Left lung (tissue), 4 donors: ENCODE measurements at regions not wholly inside any gene's neighbourhood (a gene's known extent, or its start where the extent isn't known, plus 50 kb on each side); places are given as distances from the start of the nearest gene placed in this dataset.
A peak's percentile ranks its signal among the peaks of the same experiment; 100 is the strongest.
"Not testable (repeated sequence)": the region's sequence is repeated elsewhere in the genome, so short reads cannot be mapped to it uniquely, and the experiment has no call there.

Experiments used
- ATAC-seq: fragments of 200-7000 bp; cut with Tn5 transposase; one replicate; pipeline ENCODE4 v1.9.1; 2020; ENCODE audit warnings: moderate library complexity
- DNase-seq, 4 donors: peaks; one replicate each; pipeline ENCODE4 v3.0.0-alpha.2; 2013 to 2020
- H3K27ac ChIP-seq, 2 donors: fragments of 200-600 bp; sonication (generic) in 1 of 2; one replicate each; pipeline versions ENCODE4 v1.5.0 to v1.8.0; 2020 to 2021
- H3K27me3 ChIP-seq, 2 donors: fragments of 200-600 bp; sonication (generic) in 1 of 2; one replicate each; pipeline versions ENCODE4 v1.5.0 to v1.8.0; 2020 to 2021
- H3K36me3 ChIP-seq, 2 donors: fragments of 200-600 bp; sonication (generic) in 1 of 2; one replicate each; pipeline versions ENCODE4 v1.5.0 to v1.8.0; 2020 to 2021
- H3K4me1 ChIP-seq, 2 donors: fragments of 200-600 bp; one replicate each; pipeline ENCODE4 v1.8.0; 2021
- H3K4me3 ChIP-seq, 2 donors: fragments of 200-600 bp; sonication (generic) in 1 of 2; one replicate each; pipeline versions ENCODE4 v1.5.0 to v1.8.0; 2020 to 2021; ENCODE audit warnings: mild to moderate bottlenecking in 1 of 2
- H3K9me3 ChIP-seq, 2 donors: fragments of 200-600 bp; sonication (generic) in 1 of 2; one replicate each; pipeline versions ENCODE4 v1.5.0 to v1.8.0; 2020 to 2021
- intact Hi-C, 2 donors: fragments of 100-400 bp; cut with DNase I; formaldehyde crosslinking; loops; one replicate each; pipeline versions ENCODE4 v1.11.2 to v1.14.2; 2022
- TF ChIP-seq, protein P1 (sequence below), 2 donors: fragments of 200-600 bp; sonication (generic) in 1 of 2; IDR thresholded peaks; one replicate each; pipeline versions ENCODE4 v1.5.0 to v1.8.0; 2021; ENCODE audit warnings: antibody characterized with exemption in 2 of 2
- donor health status: DM: no; HTN: yes; CAD: no.
- donor health status: DM: no; HTN: no; CAD: no.

DNA sequence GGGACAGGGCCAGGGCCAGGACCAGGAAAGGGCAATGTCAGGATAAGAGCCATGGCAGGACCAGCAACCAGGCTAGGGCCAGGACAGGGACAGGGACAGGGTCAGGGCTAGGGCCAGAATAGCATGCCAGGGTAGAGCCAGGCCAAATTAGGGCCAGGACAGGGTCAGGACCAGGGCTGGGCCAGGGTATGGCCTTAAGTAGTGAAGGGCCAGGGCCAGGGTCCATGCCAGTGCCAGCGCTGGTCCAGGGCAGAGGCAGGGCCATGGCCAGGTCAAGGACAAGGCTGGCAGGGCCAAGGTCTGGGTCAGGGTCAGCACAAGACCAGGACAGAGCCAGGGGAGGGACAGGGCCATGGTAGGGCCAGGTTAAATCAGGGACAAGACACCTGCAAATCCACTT is 405.4 kb downstream of the ZNF33B start:
- H3K27ac ChIP-seq, H3K36me3 ChIP-seq, H3K4me1 ChIP-seq, ATAC-seq, DNase-seq, H3K4me3 ChIP-seq, H3K27me3 ChIP-seq, intact Hi-C loops: not testable (repeated sequence)
- H3K9me3 ChIP-seq: peaks cover 0 to 25% of the 10 kb centered on the region in 2 donors

DNA sequence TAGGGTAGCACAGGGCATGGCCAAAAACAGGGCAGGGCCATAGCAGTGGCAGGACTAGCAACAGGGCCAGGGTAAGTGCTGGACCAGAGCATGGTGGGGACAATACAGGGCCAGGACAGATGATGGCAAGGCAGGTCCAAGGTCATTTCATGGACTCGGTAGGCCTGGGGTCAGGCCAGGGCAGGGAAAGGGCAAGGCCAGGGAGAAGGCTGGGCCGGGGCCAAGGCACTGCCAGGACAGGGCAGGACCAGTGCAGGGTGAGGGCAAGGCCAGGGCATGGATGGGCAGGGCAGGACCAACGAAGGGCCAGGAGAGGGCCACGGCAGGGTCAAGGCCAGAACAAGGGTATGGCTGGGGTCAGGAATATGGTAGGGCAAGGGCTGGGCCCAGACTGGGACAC is 407.6 kb downstream of the ZNF33B start:
- ATAC-seq, DNase-seq, H3K4me1 ChIP-seq, H3K27me3 ChIP-seq, H3K4me3 ChIP-seq, intact Hi-C loops, H3K36me3 ChIP-seq, H3K27ac ChIP-seq: not testable (repeated sequence)
- peaks cover 0 to 21% of the 10 kb centered on the region in 2 donors for H3K9me3 ChIP-seq

DNA sequence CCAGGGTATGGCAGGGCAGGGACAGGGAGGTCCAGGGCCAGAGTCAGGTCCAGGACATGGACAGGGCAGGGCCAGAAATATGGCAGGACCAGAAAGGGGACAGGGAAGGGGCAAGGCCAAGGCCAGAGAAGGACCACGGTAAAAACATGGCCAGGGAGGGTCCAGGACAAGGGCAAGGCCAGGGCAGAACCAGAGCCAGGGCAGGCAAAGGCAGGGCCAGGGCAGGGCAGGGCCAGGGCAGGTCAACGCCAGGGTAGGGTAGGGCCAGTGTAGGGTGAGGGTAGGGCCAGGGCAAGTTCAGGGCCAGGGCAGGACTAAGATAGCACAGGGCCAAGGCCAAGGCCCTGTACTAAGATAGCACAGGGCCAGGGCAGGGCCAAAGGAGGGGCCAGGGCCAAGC is 408.3 kb downstream of the ZNF33B start:
- ATAC-seq, H3K27ac ChIP-seq, DNase-seq, intact Hi-C loops, H3K4me3 ChIP-seq, H3K36me3 ChIP-seq, H3K27me3 ChIP-seq, H3K4me1 ChIP-seq: not testable (repeated sequence)
- peaks cover 0 to 18% of the 10 kb centered on the region in 2 donors for H3K9me3 ChIP-seq

DNA sequence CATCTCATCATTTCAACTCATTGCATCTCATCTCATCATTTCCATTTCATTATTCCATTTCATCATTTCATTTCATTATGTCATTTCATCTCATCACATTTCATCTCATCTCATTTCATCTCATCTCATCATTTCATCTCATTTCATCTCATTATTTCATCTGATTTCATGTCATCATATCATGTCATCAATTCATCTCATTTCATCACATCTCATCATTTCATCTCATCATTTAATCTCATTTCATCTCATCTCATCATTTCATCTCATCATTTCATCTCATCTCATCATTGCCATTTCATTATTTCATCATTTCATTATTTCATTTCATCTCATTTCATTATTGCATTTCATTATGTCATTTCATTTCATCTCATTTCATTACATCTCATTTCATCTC is 410.5 kb downstream of the ZNF33B start:
- H3K4me3 ChIP-seq, intact Hi-C loops, ATAC-seq, DNase-seq, H3K27ac ChIP-seq, H3K4me1 ChIP-seq, H3K27me3 ChIP-seq, H3K36me3 ChIP-seq: not testable (repeated sequence)
- H3K9me3 ChIP-seq: peaks cover 0 to 13% of the 10 kb centered on the region in 2 donors

DNA sequence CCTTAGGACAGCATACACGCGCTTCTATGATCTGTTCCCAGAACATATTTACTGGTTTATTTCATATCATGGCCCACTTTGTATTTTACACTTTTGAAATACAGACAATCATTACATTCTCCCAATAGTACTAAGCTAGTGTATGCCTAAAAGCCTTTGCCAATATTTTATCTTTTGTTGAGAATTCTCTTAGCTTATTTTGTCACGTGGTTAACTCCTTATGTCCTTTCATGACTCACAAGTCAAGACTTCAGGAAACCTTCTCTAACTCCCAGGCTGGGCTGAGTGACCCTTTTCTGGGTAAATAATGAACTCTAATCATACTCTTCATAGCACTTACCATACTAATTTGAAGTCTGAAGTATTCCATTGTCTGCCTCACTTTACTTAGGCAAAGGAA is 444.8 kb downstream of the ZNF33B start:
- ATAC-seq, intact Hi-C loops: not testable (repeated sequence)

DNA sequence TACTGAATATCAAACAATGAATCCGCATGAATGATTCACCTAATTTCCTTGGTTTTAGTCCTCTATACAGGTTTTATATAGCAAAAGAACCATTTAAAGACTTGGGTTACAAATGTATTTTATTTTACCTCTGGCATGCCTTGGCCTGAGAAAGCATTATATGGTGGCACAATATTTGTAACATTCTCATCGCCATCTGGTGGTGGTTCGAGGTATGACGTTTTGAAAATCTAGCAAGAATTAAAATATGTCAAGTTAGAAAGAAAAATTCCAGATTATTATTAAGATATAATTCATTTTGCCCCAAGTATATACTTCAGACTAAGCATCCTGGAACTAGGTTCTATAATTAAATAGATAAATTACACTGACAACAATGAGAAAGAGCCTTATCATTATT is 445.9 kb downstream of the ZNF33B start:
- TF ChIP-seq, protein P1, sequence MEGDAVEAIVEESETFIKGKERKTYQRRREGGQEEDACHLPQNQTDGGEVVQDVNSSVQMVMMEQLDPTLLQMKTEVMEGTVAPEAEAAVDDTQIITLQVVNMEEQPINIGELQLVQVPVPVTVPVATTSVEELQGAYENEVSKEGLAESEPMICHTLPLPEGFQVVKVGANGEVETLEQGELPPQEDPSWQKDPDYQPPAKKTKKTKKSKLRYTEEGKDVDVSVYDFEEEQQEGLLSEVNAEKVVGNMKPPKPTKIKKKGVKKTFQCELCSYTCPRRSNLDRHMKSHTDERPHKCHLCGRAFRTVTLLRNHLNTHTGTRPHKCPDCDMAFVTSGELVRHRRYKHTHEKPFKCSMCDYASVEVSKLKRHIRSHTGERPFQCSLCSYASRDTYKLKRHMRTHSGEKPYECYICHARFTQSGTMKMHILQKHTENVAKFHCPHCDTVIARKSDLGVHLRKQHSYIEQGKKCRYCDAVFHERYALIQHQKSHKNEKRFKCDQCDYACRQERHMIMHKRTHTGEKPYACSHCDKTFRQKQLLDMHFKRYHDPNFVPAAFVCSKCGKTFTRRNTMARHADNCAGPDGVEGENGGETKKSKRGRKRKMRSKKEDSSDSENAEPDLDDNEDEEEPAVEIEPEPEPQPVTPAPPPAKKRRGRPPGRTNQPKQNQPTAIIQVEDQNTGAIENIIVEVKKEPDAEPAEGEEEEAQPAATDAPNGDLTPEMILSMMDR (IDR thresholded peaks at IDR 0.05): peak; percentile 42 to 44
- ATAC-seq, intact Hi-C loops, H3K4me1 ChIP-seq, H3K9me3 ChIP-seq, H3K4me3 ChIP-seq, H3K36me3 ChIP-seq, H3K27me3 ChIP-seq, DNase-seq, H3K27ac ChIP-seq: not testable (repeated sequence)

More for the DNA sequence above, 444.8 kb downstream of the ZNF33B start:
- H3K4me1 ChIP-seq, DNase-seq, H3K4me3 ChIP-seq, H3K27ac ChIP-seq, H3K9me3 ChIP-seq, H3K27me3 ChIP-seq, H3K36me3 ChIP-seq: not testable (repeated sequence)

DNA sequence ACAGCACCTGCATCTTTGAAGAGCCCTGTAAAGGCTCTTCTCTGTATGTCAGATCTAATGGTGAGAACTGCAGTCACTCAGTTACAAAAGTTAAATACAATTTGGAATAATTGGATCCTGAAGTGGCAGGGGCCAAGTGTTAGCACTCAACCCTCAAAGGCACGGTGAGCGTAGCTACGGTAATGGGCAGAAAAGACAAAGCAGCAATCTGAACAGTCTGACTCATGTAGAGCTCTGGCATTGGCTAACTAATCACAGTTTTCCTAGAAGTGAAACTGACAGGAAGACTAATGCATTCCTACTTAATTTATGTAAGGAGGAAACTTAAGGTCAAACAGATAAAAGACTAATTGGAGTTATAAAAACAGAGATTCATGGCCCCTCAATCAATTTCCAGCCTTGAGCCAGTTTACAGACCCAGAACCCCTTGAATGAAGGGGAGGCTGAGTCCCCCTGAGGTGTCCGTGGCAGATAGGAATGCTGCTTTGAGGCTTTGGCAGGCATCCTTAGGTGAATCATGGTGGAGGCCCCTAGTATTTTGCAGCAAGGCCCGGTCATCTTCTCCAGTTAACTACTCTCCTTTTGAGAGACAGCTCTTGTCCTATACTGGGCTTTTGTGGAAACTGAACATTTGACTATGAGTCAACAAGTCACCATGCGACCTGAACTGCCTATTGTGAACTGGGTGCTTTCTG is 450.7 kb downstream of the ZNF33B start:
- H3K4me3 ChIP-seq, H3K9me3 ChIP-seq, H3K27ac ChIP-seq, DNase-seq, H3K27me3 ChIP-seq, H3K4me1 ChIP-seq, intact Hi-C loops, ATAC-seq, H3K36me3 ChIP-seq: not testable (repeated sequence)

DNA sequence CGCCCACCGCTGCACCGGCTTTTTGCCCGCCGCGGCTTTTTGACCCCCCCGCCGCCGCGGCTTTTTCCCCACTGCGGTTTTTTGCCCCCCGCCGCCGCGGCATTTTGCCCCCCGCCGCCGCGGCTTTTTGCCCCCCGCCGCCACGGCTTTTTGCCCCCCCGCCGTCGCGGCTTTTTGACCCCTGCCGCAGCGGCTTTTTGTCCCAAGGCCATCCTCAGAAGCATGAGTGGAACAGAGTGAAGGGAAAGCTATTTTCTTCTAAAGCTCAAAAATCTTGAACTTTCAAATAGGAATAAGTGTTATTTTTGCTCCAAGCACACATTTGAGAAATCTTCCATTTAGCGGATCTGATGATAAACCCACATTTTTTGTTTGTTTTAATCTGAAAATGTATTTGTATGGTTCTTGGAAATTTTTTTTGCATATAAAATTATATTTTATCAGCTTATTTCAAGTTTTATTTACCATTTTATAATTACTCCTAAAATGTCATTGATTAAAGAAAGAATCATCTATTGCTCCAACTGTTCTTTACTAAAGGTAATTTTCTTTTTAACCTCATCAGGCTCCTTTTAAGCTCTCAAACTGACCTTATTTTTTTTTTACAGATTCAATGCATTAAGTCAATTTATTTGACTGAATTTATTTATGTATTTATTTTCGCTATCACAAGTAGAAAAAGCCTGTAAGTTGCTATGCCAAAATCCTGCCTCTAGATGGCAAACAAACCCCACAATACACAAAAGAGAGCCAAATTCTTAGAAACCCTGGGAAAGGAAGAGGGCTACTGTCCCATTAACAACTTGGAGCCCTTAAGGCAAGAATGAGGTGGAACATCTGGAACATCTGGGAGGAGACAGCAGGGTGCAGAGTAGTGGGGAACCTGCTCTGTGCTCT is 460.3 kb downstream of the ZNF33B start:
- H3K36me3 ChIP-seq, H3K4me1 ChIP-seq, intact Hi-C loops, H3K4me3 ChIP-seq, H3K9me3 ChIP-seq, H3K27ac ChIP-seq, ATAC-seq: not testable (repeated sequence)
- TF ChIP-seq, protein P1 (IDR thresholded peaks at IDR 0.05): peak; percentile 30 to 44
- DNase-seq: peak in 2 of 4 donors; percentile 15 to 21
- peaks cover 9 to 91% of the 10 kb centered on the region in 2 donors for H3K27me3 ChIP-seq
